GM12878 (cell line): ENCODE measurements at regions not wholly inside any gene's neighbourhood (a gene's known extent, or its start where the extent isn't known, plus 50 kb on each side); places are given as distances from the start of the nearest gene placed in this dataset.

Source experiments
- ATAC-seq: fragments of 200-7000 bp; cut with Tn5 transposase; 3 replicates; pipeline ENCODE4 v1.9.1; 2020; ENCODE audit warnings: mild to moderate bottlenecking, moderate library complexity
- BruUV-seq: library from RNA; stranded (reverse); fragments of 400-500 nt; replicated peaks from 2 replicates; lab custom pipeline; 2021; lab: Mats Ljungman, UMichigan
- CTCF ChIA-PET: fragments of 300-600 bp; sonication (Branson Sonifier 250); formaldehyde crosslinking; extraction: SDS; loops from one replicate; lab custom pipeline; 2021; ENCODE audit warnings: inconsistent platforms; lab: Yijun Ruan, JAX
- POLR2A ChIA-PET: fragments of 350-600 bp; formaldehyde crosslinking; extraction: SDS; loops from one replicate; lab custom pipeline; 2021; ENCODE audit warnings: inconsistent platforms; lab: Charles Lee
- RAD21 ChIA-PET: fragments of 300-600 bp; sonication (Branson Sonifier 250); formaldehyde crosslinking; loops from one replicate; lab custom pipeline; 2023; ENCODE audit warnings: antibody characterized with exemption; ENCODE audit not compliant: unreplicated experiment; lab: Charles Lee
- SMC1A ChIA-PET: fragments of 300-600 bp; sonication (Branson Sonifier 250); formaldehyde crosslinking; loops from one replicate; lab custom pipeline; 2023; ENCODE audit not compliant: unreplicated experiment, uncharacterized antibody; lab: Charles Lee
- DNase-seq: peaks from one replicate; pipeline ENCODE4 v3.0.0-alpha.2; 2011; ENCODE audit warnings: low read depth, low spot score
- FAIRE-seq: peaks from 3 replicates; lab custom pipeline; 2011; peaks lifted over from hg19 to GRCh38; lab: Jason Lieb, UNC
- H2AFZ ChIP-seq: 2 replicates; pipeline ENCODE4 v1.6.0; 2011; ENCODE audit warnings: low read depth, low read length, control low read depth; ENCODE audit not compliant: control insufficient read depth
- H3K27ac ChIP-seq: 2 replicates; pipeline ENCODE4 v1.5.1; 2011; ENCODE audit warnings: control low read depth; ENCODE audit not compliant: control insufficient read depth, insufficient read depth
- H3K27me3 ChIP-seq, 2 experiments: replicated peaks in 1 of 2; 2 replicates each; pipeline versions ENCODE4 v1.6.0 to v1.6.1; 2011; ENCODE audit warnings: low read length in 1 of 2; ENCODE audit not compliant: control insufficient read depth in 2 of 2, insufficient read depth in 2 of 2
- H3K36me3 ChIP-seq, 2 experiments: 2 replicates each; pipeline ENCODE4 v1.5.1; 2011; ENCODE audit warnings: low read length in 1 of 2; ENCODE audit not compliant: control insufficient read depth in 2 of 2, insufficient read depth in 2 of 2
- H3K4me1 ChIP-seq: 2 replicates; pipeline ENCODE4 v1.6.1; 2011; ENCODE audit warnings: mild to moderate bottlenecking, low read length, moderate library complexity, mixed read lengths; ENCODE audit not compliant: control insufficient read depth, insufficient read depth
- H3K4me2 ChIP-seq: 2 replicates; pipeline ENCODE4 v1.6.0; 2011; ENCODE audit warnings: control low read depth; ENCODE audit not compliant: control insufficient read depth, insufficient read depth
- H3K4me3 ChIP-seq: fragments of 200-600 bp; sonication (generic); 2 replicates; pipeline ENCODE4 v1.5.1; 2016
- H3K79me2 ChIP-seq: 2 replicates; pipeline ENCODE4 v1.6.0; 2011; ENCODE audit warnings: low read length; ENCODE audit not compliant: control insufficient read depth, insufficient read depth
- H3K9ac ChIP-seq: 2 replicates; pipeline ENCODE4 v1.8.0; 2011; ENCODE audit warnings: low read length, control low read depth, mixed read lengths; ENCODE audit not compliant: control insufficient read depth, insufficient read depth
- H3K9me3 ChIP-seq: replicated peaks from 3 replicates; pipeline ENCODE4 v1.5.1; 2011; ENCODE audit warnings: mild to moderate bottlenecking, low read length; ENCODE audit not compliant: control insufficient read depth, insufficient read depth
- H4K20me1 ChIP-seq: 2 replicates; pipeline ENCODE4 v1.6.0; 2011; ENCODE audit not compliant: control insufficient read depth, insufficient read depth
- CEBPB ChIP-seq, 2 experiments: fragments of 150-350 bp in 1 of 2; IDR thresholded peaks; 2 replicates each; pipeline ENCODE4 v1.6.1; 2012 to 2014; ENCODE audit warnings: low read depth in 2 of 2, low read length in 2 of 2, borderline replicate concordance in 1 of 2, inconsistent platforms in 1 of 2
- CHD2 ChIP-seq: IDR thresholded peaks from 2 replicates; pipeline ENCODE4 v1.6.1; 2011; ENCODE audit warnings: low read depth, low read length, improper control_type of control experiment, borderline replicate concordance
- KDM1A ChIP-seq: fragments of 200-600 bp; sonication (generic); IDR thresholded peaks from 2 replicates; pipeline ENCODE4 v1.6.1; 2016; ENCODE audit warnings: borderline replicate concordance
- KLF5 ChIP-seq: fragments of 450-650 bp; IDR thresholded peaks from 2 replicates; pipeline ENCODE4 v1.6.1; 2014; ENCODE audit warnings: mild to moderate bottlenecking; ENCODE audit not compliant: partially characterized antibody
- LARP7 ChIP-seq: fragments of 450-650 bp; IDR thresholded peaks from 2 replicates; pipeline ENCODE4 v1.6.1; 2017; ENCODE audit warnings: mild to moderate bottlenecking
- NR2C1 ChIP-seq: fragments of 450-650 bp; IDR thresholded peaks from 2 replicates; pipeline ENCODE4 v1.6.1; 2017; ENCODE audit warnings: antibody characterized with exemption, mild to moderate bottlenecking, moderate library complexity
- POLR2AphosphoS5 ChIP-seq: IDR thresholded peaks from 2 replicates; pipeline ENCODE4 v1.6.1; 2011; ENCODE audit warnings: mild to moderate bottlenecking, low read length, inconsistent platforms
- POU2F2 ChIP-seq: IDR thresholded peaks from 3 replicates; pipeline ENCODE4 v1.6.1; 2011; ENCODE audit warnings: low read depth, mild to moderate bottlenecking, low read length, borderline replicate concordance
- RELB ChIP-seq: fragments of 450-650 bp; IDR thresholded peaks from 2 replicates; pipeline ENCODE4 v1.6.1; 2017; ENCODE audit warnings: low read depth, mild to moderate bottlenecking, moderate library complexity
- REST ChIP-seq: IDR thresholded peaks from 2 replicates; pipeline ENCODE4 v1.6.1; 2012; ENCODE audit warnings: mild to moderate bottlenecking, low read depth, low read length
- WGBS: methylation state at CpG from one replicate; pipeline ENCODE4 v1.1.6; 2016; ENCODE audit warnings: low lambda C conversion rate; ENCODE audit not compliant: insufficient replicate concordance, insufficient coverage; ENCODE audit errors: missing lambda C conversion rate; 5-methylcytosine and 5-hydroxymethylcytosine counted together
- in situ Hi-C: fragments of 300-500 bp; cut with MboI; formaldehyde crosslinking; loops from 9 replicates; pipeline ENCODE4 v1.14.3; 2018; ENCODE audit warnings: mixed read lengths
- intact Hi-C: fragments of 100-400 bp; cut with micrococcal nuclease; formaldehyde crosslinking; loops from one replicate; pipeline ENCODE4 v1.14.2; 2022; ENCODE audit not compliant: unreplicated experiment
- TF ChIP-seq, protein P1 (sequence below): IDR thresholded peaks from 2 replicates; pipeline ENCODE4 v1.6.1; 2011; ENCODE audit warnings: mild to moderate bottlenecking, low read depth, low read length, moderate library complexity; ENCODE audit not compliant: insufficient replicate concordance

DNA sequence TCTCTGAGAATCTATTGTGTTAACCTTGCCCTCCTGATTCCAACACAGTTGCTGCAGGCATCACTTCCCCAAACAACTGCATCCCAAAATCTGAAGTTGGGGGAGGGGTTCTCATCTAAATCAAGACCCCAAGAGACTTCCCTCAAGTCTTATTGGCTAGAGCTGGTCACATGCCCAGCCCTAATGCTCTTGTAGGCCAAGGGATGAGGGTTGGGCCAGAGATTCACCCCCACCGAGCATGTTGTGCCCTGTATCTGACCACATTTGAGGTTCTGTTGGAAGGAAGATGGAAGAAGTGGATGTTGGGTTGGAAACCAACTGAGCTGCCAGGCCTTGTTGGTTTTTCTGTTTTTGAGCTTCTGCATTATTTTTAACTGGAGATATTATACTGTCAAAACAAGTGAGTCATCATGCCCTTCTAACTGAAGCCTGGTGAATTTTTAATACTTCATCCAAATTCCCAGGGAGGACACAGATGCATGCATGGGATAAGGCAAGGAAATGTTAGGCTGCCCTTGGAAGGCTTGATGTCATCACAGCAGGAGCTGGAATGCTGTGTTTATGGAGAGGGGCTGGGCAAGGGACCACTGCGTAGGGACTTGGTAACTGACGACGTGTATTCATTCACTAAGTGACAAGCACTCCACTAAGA, 68.6 kb upstream of the CACUL1 start:
- no peak overlapping the region for H3K9ac ChIP-seq
- H3K36me3 ChIP-seq = no peaks in the 10 kb centered on the region
- no peaks in the 10 kb centered on the region for H3K9me3 ChIP-seq
- ChIA-PET POLR2A (no interaction called here), CTCF (no interaction called here), RAD21 (no interaction called here), SMC1A (no interaction called here)
- no TSS peak for BruUV-seq
- in situ Hi-C loops (no loop called here), intact Hi-C loops (no loop called here)
- no peaks in the 10 kb centered on the region for H3K79me2 ChIP-seq
- ATAC-seq = no peak
- 71% methylated on average over 4 of the region's 4 CpGs for WGBS
- H3K4me2 ChIP-seq = no peak overlapping the region
- no peaks in the 10 kb centered on the region for H4K20me1 ChIP-seq
- no peak for DNase-seq
- FAIRE-seq = no peak
- H3K27me3 ChIP-seq = 0 out of 4 replicates have a peak, but pooled peaks cover 0 to 1% of the 10 kb centered on the region in 2 experiments
- no peak overlapping the region for H2AFZ ChIP-seq
- TF ChIP-seq KDM1A (no peak), RELB (no peak), CEBPB (IDR thresholded peaks at IDR 0.05; ENCODE audit: borderline replicate concordance in 1 of 2, low read depth in 2 of 2, low read length in 2 of 2) (no peak), POLR2AphosphoS5 (no peak), NR2C1 (no peak), LARP7 (no peak), REST (no peak), KLF5 (no peak), POU2F2 (no peak), CHD2 (no peak)
- TF ChIP-seq, protein P1, sequence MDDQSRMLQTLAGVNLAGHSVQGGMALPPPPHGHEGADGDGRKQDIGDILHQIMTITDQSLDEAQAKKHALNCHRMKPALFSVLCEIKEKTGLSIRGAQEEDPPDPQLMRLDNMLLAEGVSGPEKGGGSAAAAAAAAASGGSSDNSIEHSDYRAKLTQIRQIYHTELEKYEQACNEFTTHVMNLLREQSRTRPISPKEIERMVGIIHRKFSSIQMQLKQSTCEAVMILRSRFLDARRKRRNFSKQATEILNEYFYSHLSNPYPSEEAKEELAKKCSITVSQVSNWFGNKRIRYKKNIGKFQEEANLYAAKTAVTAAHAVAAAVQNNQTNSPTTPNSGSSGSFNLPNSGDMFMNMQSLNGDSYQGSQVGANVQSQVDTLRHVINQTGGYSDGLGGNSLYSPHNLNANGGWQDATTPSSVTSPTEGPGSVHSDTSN = no peak
- no peak overlapping the region for H3K4me3 ChIP-seq
- H3K4me1 ChIP-seq = no peaks in the 10 kb centered on the region
- no peak overlapping the region for H3K27ac ChIP-seq
